IPS-18c (cell line): ENCODE measurements at regions not wholly inside any gene's neighbourhood (a gene's known extent, or its start where the extent isn't known, plus 50 kb on each side); places are given as distances from the start of the nearest gene placed in this dataset.

Source experiments
- H3K4me3 ChIP-seq: 2 replicates; pipeline ENCODE4 v1.7.0; 2013; ENCODE audit warnings: low read depth, mild to moderate bottlenecking, low read length, moderate library complexity; ENCODE audit not compliant: insufficient read depth
- H3K9me3 ChIP-seq: one replicate; pipeline ENCODE4 v1.6.1; 2013; ENCODE audit warnings: mild to moderate bottlenecking, low read length, moderate library complexity; ENCODE audit not compliant: control insufficient read depth, insufficient read depth

DNA sequence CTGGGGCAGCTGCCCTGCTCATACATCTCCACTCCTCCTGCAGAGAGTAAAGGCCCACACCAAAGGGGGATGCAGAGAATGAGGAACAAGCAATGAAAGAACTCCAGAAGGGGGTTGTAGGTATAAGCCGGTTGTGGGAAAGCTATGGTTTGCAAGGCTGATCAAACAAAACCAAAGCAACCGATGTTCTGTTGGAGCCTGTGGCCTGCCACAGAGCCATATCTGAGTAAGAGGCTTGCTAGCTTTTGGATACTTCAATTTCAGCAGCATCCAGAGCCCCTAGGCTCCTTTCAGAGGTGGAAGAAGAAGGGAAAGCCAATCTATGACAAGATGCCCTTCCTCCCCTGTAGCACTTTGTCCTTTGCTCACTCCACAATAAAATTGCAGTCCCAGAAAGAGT is 163.2 kb downstream of the RRAGC start:
- Histone ChIP-seq H3K9me3 (peaks cover 8% of the 10 kb centered on the region), H3K4me3 (no peak overlapping the region)

DNA sequence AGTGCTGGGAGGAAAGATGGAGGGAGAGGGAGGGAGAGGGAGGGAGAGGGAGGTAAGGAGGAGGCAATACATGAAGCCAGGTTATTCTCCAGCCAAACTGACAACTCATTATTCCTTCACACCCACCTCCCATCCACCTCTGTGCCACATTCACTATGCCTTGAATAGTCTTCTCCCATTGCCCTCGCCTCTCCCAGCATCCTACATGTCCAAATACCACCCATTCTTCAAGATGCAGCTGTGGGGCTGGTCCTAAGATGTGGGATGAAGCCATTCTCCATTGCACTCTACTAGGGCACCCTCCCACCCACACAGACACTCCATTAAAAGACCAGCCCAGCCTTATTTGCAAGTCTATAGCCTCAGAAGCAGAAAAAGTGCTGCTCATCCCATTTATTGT is 165.8 kb downstream of the RRAGC start:
- Histone ChIP-seq H3K9me3 (peaks cover 5% of the 10 kb centered on the region), H3K4me3 (no peak overlapping the region)

DNA sequence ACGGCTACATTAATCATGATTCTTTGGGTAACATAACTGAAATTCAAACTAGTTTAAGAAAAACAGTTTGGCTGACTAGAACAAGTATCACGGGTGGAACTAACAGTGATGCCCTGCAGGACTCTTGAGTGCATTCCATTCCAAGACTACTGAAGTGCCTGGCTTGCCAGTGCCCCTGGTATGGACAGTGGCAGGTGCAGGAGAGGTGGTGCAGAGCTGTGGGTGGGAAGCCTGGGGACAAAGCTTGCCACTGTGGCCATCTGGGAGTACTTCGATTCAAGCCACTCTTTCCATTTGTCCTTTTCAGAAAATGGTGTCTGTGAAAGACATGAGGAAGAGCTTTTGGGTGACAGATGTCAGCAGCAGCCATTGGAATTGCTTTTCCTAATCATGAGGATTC is 166.5 kb downstream of the RRAGC start:
- no peak overlapping the region for H3K4me3 ChIP-seq
- peaks cover 5% of the 10 kb centered on the region for H3K9me3 ChIP-seq

DNA sequence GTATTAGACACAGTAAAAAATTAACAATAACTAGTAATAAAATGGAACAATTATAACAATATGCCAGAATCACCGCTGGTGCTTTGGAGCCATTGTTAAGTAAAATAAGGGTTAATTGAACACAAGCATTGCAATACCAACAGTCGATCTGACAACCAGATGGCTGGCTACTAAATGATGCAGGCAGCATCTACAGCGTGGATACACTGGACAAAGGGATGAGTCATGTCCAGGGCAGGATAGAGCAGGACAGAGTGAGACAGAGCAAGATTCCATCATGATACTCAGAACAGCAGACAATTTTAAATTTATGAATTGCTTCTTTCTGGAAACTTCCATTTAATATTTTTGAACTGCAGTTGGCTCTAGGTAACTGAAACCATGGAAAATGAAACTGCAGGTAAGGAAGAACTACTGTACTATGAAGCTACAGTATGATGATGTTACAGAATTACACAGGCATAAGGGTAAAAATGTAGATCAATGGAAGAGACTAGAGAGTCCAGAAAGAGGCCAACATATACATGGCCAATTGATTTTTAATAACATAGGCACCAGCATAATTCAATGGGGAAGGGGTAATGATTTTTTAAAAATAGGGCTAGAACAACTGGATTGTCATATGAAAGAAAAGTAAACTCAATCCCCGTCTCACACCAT is 168.7 kb downstream of the RRAGC start:
- peaks cover 5% of the 10 kb centered on the region for H3K9me3 ChIP-seq
- H3K4me3 ChIP-seq, result no peak overlapping the region

DNA sequence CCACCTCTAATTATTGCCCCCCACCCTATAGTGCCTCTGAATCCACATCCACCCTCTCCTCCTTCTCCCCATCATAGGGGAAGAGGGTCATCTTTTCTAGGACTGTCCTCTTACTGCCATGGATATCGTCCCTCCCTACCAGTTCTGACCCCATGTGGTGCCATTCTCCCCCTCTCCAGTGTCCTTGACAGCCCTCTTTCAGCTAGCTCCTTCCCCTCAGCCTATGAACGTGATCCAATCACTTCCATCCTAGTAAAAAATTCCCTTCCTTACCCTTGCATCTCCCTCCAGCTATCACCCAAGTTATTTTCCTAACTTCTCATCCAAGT is 172.7 kb downstream of the RRAGC start:
- Histone ChIP-seq H3K9me3 (no peaks in the 10 kb centered on the region), H3K4me3 (no peak overlapping the region)

DNA sequence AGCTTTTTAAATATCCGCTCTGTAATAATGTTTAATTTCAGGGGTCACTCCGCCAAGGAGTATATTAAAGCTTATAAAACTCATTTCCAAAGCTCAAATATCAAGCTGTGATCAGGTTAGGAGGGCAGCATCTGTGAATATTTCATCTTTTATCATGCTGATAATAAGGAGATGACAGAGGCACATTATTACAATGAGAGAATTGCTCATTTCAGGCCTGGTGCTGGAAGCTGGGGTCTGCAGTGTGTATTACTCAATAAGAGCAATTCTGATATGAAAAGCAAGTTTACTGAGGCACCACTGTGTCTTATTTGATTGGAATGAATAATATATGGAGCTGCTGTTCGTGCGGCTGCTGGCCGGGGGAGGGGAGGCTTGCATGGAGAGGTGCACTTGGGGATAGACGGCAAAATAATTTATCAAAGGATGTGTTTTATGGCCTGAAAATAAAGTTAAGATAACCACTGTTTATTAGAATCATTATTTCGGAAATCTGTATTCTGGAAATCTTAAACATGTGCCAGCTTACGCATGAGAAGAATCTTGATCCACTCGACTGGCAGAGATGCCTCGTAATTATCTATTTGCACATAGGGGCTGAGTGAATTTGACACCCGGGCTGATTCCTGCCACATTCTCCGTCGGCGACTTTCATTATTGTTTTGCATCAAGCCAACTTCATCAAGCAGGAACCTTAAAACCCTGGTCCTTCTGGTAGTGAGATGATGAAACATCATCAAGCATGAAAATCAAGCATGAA is 173.2 kb downstream of the RRAGC start:
- no peaks in the 10 kb centered on the region for H3K9me3 ChIP-seq
- H3K4me3 ChIP-seq, result no peak overlapping the region

DNA sequence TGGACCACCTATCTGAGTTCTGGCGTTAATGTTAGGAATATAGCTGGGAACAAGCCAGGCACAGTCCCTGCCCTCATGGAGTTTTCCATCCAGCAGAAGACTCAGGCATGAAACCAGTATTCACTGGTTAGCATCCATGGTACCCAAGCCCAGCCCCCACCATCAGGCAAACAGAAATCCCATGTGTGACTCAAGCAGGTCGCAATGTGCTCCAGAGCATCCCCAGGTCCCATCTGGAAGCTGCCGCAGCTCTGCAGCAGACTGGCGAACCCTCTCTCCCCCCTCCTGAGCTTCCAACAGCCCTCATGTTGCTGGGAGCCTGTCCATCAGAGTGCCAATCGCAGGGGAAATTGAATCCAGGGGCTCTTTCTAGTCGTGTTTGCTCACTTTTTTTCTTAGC is 174.2 kb downstream of the RRAGC start:
- Histone ChIP-seq H3K9me3 (no peaks in the 10 kb centered on the region), H3K4me3 (no peak overlapping the region)

DNA sequence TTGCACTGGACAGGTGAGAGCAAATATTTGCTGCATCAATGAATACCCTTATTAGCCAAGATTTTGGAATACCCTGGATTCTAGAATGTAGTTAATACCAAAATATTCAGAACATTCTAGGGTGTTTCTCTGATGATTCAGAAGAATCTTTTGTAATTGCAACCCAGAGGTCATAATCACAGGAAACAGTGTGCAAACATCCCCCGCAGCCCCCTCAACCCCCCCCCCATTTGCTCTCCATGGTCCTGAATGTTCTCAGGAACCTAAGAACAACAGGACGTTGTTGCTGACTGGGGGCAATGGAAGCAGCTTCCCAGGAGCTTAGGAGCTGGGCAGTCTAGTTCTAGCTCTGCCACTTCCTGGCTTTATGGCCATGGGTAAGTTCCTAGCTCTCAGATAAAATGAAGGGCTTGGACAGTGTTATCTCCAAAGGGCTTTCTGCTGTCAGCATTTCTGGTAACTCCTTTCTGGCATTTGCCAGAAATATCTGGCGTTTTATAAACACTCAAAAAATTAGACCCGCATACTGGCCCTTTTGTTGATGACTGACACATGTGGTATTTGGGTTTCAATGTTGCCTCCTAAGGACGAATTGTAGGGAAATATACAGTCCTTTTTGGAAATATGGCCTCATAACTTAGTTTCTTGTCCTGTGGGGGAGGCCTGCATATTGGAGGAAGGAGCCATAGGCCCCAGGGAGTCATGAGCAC is 178.6 kb downstream of the RRAGC start:
- H3K4me3 ChIP-seq, result no peak overlapping the region
- H3K9me3 ChIP-seq, result no peaks in the 10 kb centered on the region

DNA sequence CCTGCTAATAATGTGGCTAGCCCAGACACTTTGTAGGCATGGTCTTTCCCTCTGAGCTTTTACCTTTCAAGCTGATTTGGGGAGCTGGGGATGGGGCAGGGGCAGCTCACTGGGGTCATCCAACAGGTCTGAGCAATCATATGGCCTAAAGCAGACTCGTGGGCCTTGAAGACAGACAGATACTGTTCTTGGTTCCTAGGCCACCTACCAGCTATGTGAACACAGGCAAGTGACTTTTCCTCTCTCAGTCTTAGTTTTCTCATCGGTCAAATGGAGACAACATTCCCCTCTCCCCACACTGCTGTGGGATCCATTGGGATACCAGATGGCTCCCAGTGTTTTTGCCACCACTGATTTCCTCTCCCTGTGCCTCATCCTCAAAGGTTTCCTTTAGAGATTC is 181.8 kb downstream of the RRAGC start:
- Histone ChIP-seq H3K4me3 (no peak overlapping the region), H3K9me3 (no peaks in the 10 kb centered on the region)

DNA sequence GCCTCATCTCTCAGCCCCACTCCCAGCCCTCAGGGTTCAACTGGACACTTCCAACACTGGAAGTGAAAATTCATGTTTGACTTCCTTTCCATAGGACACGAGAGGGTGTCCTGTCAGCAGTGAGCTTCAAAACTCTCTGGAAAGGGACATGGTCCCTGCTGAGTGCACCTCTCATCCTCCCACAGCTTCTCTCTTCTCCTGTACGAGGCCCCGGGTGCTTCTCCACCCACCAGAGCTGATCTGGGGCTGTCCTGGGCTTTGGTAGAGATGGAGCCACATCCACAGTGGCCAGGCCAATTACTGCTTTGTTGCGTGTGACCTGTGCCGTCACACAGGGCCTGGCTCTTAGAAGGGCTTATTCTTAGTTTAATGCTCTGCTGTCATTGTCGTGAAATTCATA is 182.3 kb downstream of the RRAGC start:
- H3K9me3 ChIP-seq, result no peaks in the 10 kb centered on the region
- H3K4me3 ChIP-seq, result no peak overlapping the region

DNA sequence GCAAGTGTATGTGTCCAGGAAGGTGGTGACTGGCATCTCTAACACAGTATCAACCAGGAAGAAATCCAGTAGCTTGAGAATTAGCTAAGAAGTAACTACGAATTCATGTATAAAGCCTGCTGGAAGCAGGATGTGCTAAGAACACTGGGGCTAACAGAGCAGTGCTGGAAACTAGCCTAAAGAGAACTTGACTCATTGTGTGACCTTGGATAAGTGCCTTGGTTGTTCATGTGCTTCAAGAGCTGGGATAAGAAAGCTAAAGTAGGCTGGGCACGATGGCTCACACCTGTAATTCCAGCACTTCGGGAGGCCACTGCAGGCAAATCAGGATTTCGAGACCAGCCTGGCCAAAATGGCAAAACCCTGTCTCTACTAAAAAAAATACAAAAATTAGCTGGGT is 186.9 kb downstream of the RRAGC start:
- H3K9me3 ChIP-seq, result no peaks in the 10 kb centered on the region
- H3K4me3 ChIP-seq, result no peak overlapping the region

DNA sequence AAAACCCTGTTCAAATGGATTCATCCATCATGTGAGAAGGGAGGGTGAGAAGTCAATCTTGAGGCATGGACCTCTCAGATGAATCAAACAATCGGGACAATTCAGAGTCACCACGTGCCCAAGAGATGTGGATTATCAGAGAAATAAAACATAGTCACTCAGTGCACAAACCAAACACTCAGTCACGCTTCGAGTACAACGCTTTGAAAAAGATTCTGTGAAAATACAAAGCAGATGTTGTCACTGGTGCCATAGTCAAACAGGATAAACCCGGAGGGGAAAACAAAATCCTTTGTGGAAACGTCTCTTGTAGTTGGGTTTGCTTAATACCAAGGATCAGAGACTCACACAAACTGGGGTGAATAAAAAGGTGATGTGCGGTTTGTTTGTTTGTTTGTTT is 188.4 kb downstream of the RRAGC start:
- Histone ChIP-seq H3K4me3 (no peak overlapping the region), H3K9me3 (no peaks in the 10 kb centered on the region)

DNA sequence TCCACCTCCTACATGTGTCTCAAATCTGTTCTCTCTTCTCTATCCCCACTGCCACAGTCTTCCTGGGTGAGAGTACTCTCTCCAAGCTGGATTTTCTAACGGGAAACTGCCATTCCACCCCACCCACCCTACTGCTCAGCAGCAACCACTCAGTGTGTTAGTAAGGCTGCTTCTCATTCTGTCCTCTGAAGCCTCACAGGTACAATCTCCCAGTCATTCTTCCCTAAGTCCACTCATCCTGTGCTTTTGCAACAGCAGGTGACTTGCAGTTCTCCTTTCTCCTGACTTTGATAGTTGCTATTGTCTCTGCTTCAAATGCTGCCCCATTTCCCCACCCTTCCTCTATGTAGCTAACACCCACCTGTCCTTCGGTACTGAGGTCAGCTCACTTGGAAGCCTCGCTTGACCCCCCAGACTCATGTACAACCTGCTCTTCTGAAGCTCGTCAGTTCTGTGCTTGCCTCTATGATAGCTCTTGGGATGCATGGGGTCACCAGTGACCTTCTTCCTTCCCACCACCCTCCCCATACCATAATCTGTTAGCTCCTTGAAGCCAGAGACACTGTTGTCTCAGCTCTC is 188.9 kb downstream of the RRAGC start:
- Histone ChIP-seq H3K4me3 (no peak overlapping the region), H3K9me3 (no peaks in the 10 kb centered on the region)

DNA sequence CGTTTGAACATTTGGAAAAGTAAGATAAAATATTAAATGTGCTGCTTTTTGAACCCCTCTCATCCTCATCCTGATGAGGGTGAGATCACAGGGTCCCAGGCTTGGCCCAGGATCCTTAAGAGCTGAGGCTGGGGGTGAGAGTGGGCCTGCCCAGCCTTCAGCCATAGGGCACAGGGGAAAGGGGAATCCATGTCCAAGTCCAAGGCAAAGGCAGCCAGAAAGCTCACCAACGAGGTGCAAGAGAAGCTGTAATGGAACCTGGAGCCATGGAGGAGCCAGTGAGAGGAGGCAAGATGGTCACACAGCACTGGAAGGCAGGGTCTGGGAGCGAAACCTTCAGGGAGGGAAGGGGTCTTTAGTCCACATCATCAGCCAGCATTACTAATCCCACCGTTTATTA is 191.9 kb downstream of the RRAGC start:
- Histone ChIP-seq H3K9me3 (no peaks in the 10 kb centered on the region), H3K4me3 (no peak overlapping the region)

DNA sequence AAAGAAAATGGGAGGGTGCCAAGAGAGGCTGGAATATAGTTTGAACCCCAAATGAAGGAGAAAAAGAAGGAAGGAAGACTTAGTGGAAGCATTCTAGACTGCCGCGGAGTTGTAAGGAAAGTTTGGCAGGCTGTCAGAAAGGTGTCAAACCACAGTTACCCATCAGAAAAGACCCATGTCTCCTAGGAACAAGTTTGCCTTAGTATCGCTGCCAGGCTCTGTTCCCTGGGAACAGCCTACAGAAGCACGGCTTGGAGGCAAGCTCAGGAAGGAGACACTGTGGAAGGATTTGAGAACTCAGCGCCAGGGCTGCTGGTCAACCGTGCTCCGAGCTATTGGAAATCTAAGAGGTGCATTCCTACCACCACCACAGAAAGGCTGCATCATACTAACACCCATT is 197.4 kb downstream of the RRAGC start:
- peaks cover 6% of the 10 kb centered on the region for H3K9me3 ChIP-seq
- no peak overlapping the region for H3K4me3 ChIP-seq

DNA sequence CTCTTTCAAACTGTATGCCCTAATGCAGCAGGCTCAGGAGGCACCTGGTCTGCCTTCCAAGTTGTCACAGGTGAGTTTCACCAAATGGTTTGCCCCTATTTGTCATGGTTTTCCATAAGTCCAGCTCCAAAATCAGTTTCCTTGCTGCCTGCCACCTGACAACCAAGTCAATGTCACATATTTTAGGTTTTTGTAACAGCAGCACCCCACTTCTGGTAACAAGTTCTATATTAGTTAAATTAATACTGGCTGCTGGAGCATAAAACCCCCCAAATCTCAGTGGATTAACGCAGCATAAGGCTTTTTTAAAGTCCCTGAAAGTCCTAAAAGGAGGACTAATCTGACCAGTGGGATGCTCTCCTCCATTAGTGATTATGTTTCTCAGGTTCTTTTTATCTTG is 200.7 kb downstream of the RRAGC start:
- H3K9me3 ChIP-seq, result peaks cover 6% of the 10 kb centered on the region
- H3K4me3 ChIP-seq, result no peak overlapping the region

DNA sequence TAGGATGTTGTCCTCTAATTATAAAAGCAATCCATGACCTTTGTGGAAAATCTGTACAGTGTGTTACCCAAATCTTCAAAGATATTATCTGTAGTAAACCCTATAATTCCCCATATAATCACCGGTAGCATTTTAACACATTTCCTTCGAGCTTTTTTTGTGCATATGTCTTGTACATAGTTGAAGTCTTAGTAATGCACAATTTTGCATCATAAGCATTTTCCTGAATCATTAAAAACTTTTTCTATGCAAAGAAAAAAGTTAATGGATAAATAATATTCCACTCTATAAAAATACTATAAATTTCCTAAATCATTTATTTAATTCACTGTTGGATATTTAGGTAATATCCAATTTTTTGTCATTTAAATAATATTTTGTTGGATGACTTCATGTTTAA is 201.7 kb downstream of the RRAGC start:
- Histone ChIP-seq H3K9me3 (peaks cover 6% of the 10 kb centered on the region), H3K4me3 (no peak overlapping the region)

DNA sequence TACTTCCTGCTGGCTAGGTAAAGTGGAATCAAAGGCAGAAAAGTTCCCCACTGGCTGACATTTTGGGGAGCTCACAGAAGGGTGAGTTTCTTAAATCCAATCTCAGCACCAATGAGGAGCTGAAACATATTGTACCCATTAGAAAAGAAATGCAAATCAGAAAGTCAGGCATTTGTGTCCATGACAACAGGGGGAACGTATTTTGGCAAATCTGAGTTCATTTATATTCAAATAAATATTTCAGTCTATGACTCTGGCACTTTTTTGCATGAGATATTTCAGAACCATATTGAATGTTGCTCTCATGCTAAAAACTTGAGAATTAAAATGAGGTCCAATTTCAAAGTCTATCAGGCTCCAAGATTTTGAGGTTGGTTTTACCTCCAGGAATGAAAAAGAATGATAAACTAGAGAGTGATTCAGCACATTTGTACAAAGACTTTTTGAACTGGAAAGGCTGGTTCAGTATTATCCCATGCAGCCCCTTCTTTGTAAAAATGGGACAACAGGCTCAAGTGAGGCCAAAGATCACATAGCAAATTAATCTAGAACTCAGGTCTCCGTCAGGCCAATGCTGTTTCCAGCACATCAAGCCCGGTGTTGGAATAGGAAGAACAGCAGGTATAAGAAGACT is 202.2 kb downstream of the RRAGC start:
- Histone ChIP-seq H3K9me3 (peaks cover 6% of the 10 kb centered on the region), H3K4me3 (no peak overlapping the region)
